Stimulated activated naive CD8-positive, alpha-beta T cell treated with anti-CD3 and anti-CD28 coated beads, Interleukin-15, amount 100 ng/mL, for 72 hours (primary cell): ENCODE measurements at regions not wholly inside any gene's neighbourhood (a gene's known extent, or its start where the extent isn't known, plus 50 kb on each side); places are given as distances from the start of the nearest gene placed in this dataset.
A peak's percentile ranks its signal among the peaks of the same experiment; 100 is the strongest.

ENCODE experiments used
- ATAC-seq: fragments of 150-1000 bp; cut with Tn5 transposase; 2 replicates; pipeline ENCODE4 v1.10.0; 2021; ENCODE audit warnings: mild to moderate bottlenecking, moderate library complexity
- DNase-seq, 2 donors: peaks; one replicate each; pipeline ENCODE4 v3.0.0; 2021 to 2022
- H3K27ac Mint-ChIP-seq, 2 donors: one replicate each; pipeline ENCODE4 v1.8.0; 2022; ENCODE audit warnings: mild to moderate bottlenecking in 2 of 2, mixed read lengths in 2 of 2, moderate library complexity in 2 of 2
- H3K27me3 Mint-ChIP-seq: one replicate; pipeline ENCODE4 v1.8.0; 2022; ENCODE audit warnings: mixed read lengths
- H3K4me1 Mint-ChIP-seq: one replicate; pipeline ENCODE4 v1.8.0; 2022; ENCODE audit warnings: mild to moderate bottlenecking, mixed read lengths
- H3K4me3 Mint-ChIP-seq, 2 donors: one replicate each; pipeline ENCODE4 v1.8.0; 2022; ENCODE audit warnings: mild to moderate bottlenecking in 2 of 2, mixed read lengths in 2 of 2, moderate library complexity in 1 of 2
- H3K9me3 Mint-ChIP-seq, 2 donors: one replicate each; pipeline ENCODE4 v1.8.0; 2022; ENCODE audit warnings: mixed read lengths in 2 of 2

- Mint-ChIP-seq H3K4me1 (no peaks in the 10 kb centered on the region), H3K27ac (no peak overlapping the region), H3K27me3 (peaks cover 14% of the 10 kb centered on the region), H3K9me3 (peaks cover 0 to 5% of the 10 kb centered on the region in 2 donors), H3K4me3 (no peak overlapping the region)
- ATAC-seq (no peak), DNase-seq (no peak)
Measured at GRCh38 chr17:5931616-5932015, 138.6 kb upstream of the WSCD1 start.

GRCh38 chr17:5933430-5933829, 136.7 kb upstream of the WSCD1 start:
- Mint-ChIP-seq H3K27me3 (peaks cover 6% of the 10 kb centered on the region), H3K4me1 (no peaks in the 10 kb centered on the region), H3K27ac (no peak overlapping the region), H3K4me3 (no peak overlapping the region), H3K9me3 (peaks cover 0 to 5% of the 10 kb centered on the region in 2 donors)
- ATAC-seq (no peak), DNase-seq (no peak)

GRCh38 chr17:5941258-5941657, 128.9 kb upstream of the WSCD1 start:
- no peaks in the 10 kb centered on the region for H3K4me1 Mint-ChIP-seq

GRCh38 chr17:5942687-5943086, 127.5 kb upstream of the WSCD1 start:
- Mint-ChIP-seq H3K4me1 (no peaks in the 10 kb centered on the region), H3K4me3 (no peak overlapping the region), H3K9me3 (peaks cover 4 to 8% of the 10 kb centered on the region in 2 donors), H3K27ac (no peak overlapping the region), H3K27me3 (peaks cover 39% of the 10 kb centered on the region)
- ATAC-seq: no peak
- DNase-seq: no peak

More at GRCh38 chr17:5941258-5941657, 128.9 kb upstream of the WSCD1 start:
- DNase-seq: no peak
- Mint-ChIP-seq H3K9me3 (peaks cover 3 to 4% of the 10 kb centered on the region in 2 donors), H3K4me3 (no peak overlapping the region), H3K27me3 (peaks cover 26% of the 10 kb centered on the region), H3K27ac (no peak overlapping the region)
- ATAC-seq: no peak

GRCh38 chr17:5943232-5943631, 126.9 kb upstream of the WSCD1 start:
- ATAC-seq: no peak
- no peak for DNase-seq
- Mint-ChIP-seq H3K27ac (no peak overlapping the region), H3K27me3 (peaks cover 39% of the 10 kb centered on the region), H3K9me3 (peaks cover 4 to 8% of the 10 kb centered on the region in 2 donors), H3K4me3 (no peak overlapping the region), H3K4me1 (no peaks in the 10 kb centered on the region)

GRCh38 chr17:5943982-5944381, 126.2 kb upstream of the WSCD1 start:
- no peak for ATAC-seq
- H3K4me1 Mint-ChIP-seq: no peaks in the 10 kb centered on the region
- H3K9me3 Mint-ChIP-seq: peaks cover 4 to 8% of the 10 kb centered on the region in 2 donors
- H3K27me3 Mint-ChIP-seq: peaks cover 39% of the 10 kb centered on the region
- no peak for DNase-seq
- H3K4me3 Mint-ChIP-seq: no peak overlapping the region
- H3K27ac Mint-ChIP-seq: peak overlapping the region in 1 of 2 donors; percentile 82

GRCh38 chr17:5947701-5948180, 122.4 kb upstream of the WSCD1 start:
- Mint-ChIP-seq H3K4me1 (no peaks in the 10 kb centered on the region), H3K9me3 (peaks cover 4 to 8% of the 10 kb centered on the region in 2 donors), H3K27me3 (peaks cover 64% of the 10 kb centered on the region), H3K4me3 (no peak overlapping the region), H3K27ac (no peak overlapping the region)
- DNase-seq (no peak), ATAC-seq (no peak)

GRCh38 chr17:5948811-5949210, 121.4 kb upstream of the WSCD1 start:
- H3K4me1 Mint-ChIP-seq: no peaks in the 10 kb centered on the region
- DNase-seq: no peak

GRCh38 chr17:5950878-5951277, 119.3 kb upstream of the WSCD1 start:
- Mint-ChIP-seq H3K27ac (no peak overlapping the region), H3K4me3 (no peak overlapping the region), H3K27me3 (peaks cover 59% of the 10 kb centered on the region), H3K4me1 (no peaks in the 10 kb centered on the region), H3K9me3 (peaks cover 6 to 17% of the 10 kb centered on the region in 2 donors)
- ATAC-seq (no peak), DNase-seq (no peak)

More at GRCh38 chr17:5948811-5949210, 121.4 kb upstream of the WSCD1 start:
- H3K9me3 Mint-ChIP-seq: peaks cover 4 to 8% of the 10 kb centered on the region in 2 donors
- no peak for ATAC-seq
- H3K27ac Mint-ChIP-seq: no peak overlapping the region
- no peak overlapping the region for H3K4me3 Mint-ChIP-seq
- peaks cover 58% of the 10 kb centered on the region for H3K27me3 Mint-ChIP-seq

- ATAC-seq: no peak
- Mint-ChIP-seq H3K9me3 (peaks cover 11 to 14% of the 10 kb centered on the region in 2 donors), H3K27ac (no peak overlapping the region), H3K4me3 (no peak overlapping the region), H3K27me3 (peaks cover 52% of the 10 kb centered on the region), H3K4me1 (no peaks in the 10 kb centered on the region)
- no peak for DNase-seq
Measured at GRCh38 chr17:5951912-5952311, 118.3 kb upstream of the WSCD1 start.

- H3K27ac Mint-ChIP-seq: no peak overlapping the region
- peaks cover 46% of the 10 kb centered on the region for H3K27me3 Mint-ChIP-seq
- ATAC-seq (no peak), DNase-seq (no peak)
- peaks cover 11 to 14% of the 10 kb centered on the region in 2 donors for H3K9me3 Mint-ChIP-seq
- no peaks in the 10 kb centered on the region for H3K4me1 Mint-ChIP-seq
- H3K4me3 Mint-ChIP-seq: no peak overlapping the region
Measured at GRCh38 chr17:5952518-5952917, 117.7 kb upstream of the WSCD1 start.

GRCh38 chr17:5955764-5956163, 114.4 kb upstream of the WSCD1 start:
- DNase-seq (no peak), ATAC-seq (no peak)
- peaks cover 11 to 14% of the 10 kb centered on the region in 2 donors for H3K9me3 Mint-ChIP-seq
- H3K27ac Mint-ChIP-seq: no peak overlapping the region
- no peaks in the 10 kb centered on the region for H3K4me1 Mint-ChIP-seq
- no peak overlapping the region for H3K4me3 Mint-ChIP-seq
- H3K27me3 Mint-ChIP-seq: peaks cover 45% of the 10 kb centered on the region

GRCh38 chr17:5958850-5959249, 111.3 kb upstream of the WSCD1 start:
- ATAC-seq (no peak), DNase-seq (no peak)
- no peaks in the 10 kb centered on the region for H3K4me1 Mint-ChIP-seq
- no peak overlapping the region for H3K27ac Mint-ChIP-seq
- peaks cover 33% of the 10 kb centered on the region for H3K27me3 Mint-ChIP-seq
- H3K9me3 Mint-ChIP-seq: peaks cover 11 to 14% of the 10 kb centered on the region in 2 donors
- no peak overlapping the region for H3K4me3 Mint-ChIP-seq

GRCh38 chr17:5962371-5962770, 107.8 kb upstream of the WSCD1 start:
- ATAC-seq: no peak
- no peaks in the 10 kb centered on the region for H3K9me3 Mint-ChIP-seq
- no peaks in the 10 kb centered on the region for H3K4me1 Mint-ChIP-seq
- no peak overlapping the region for H3K27ac Mint-ChIP-seq
- DNase-seq: no peak
- H3K27me3 Mint-ChIP-seq: peaks cover 26% of the 10 kb centered on the region
- H3K4me3 Mint-ChIP-seq: no peak overlapping the region

- no peak overlapping the region for H3K27ac Mint-ChIP-seq
- peaks cover 23% of the 10 kb centered on the region for H3K27me3 Mint-ChIP-seq
- peaks cover 19 to 20% of the 10 kb centered on the region in 2 donors for H3K9me3 Mint-ChIP-seq
- DNase-seq: no peak
- no peak for ATAC-seq
- H3K4me1 Mint-ChIP-seq: no peaks in the 10 kb centered on the region
- no peak overlapping the region for H3K4me3 Mint-ChIP-seq
Measured at GRCh38 chr17:5971969-5972368, 98.2 kb upstream of the WSCD1 start.

- H3K27ac Mint-ChIP-seq: no peak overlapping the region
- peaks cover 17 to 19% of the 10 kb centered on the region in 2 donors for H3K9me3 Mint-ChIP-seq
- ATAC-seq (no peak), DNase-seq (no peak)
- no peaks in the 10 kb centered on the region for H3K4me1 Mint-ChIP-seq
- H3K27me3 Mint-ChIP-seq: peaks cover 33% of the 10 kb centered on the region
- no peak overlapping the region for H3K4me3 Mint-ChIP-seq
Measured at GRCh38 chr17:5973410-5973809, 96.8 kb upstream of the WSCD1 start.

- Mint-ChIP-seq H3K27ac (no peak overlapping the region), H3K9me3 (peaks cover 10 to 13% of the 10 kb centered on the region in 2 donors), H3K4me1 (no peaks in the 10 kb centered on the region), H3K27me3 (peaks cover 46% of the 10 kb centered on the region), H3K4me3 (no peak overlapping the region)
- ATAC-seq (no peak), DNase-seq (no peak)
Measured at GRCh38 chr17:5975661-5976060, 94.5 kb upstream of the WSCD1 start.
